ENCODE measurements at regions not wholly inside any gene's neighbourhood (a gene's known extent, or its start where the extent isn't known, plus 50 kb on each side); places are given as distances from the start of the nearest gene placed in this dataset.

DNA sequence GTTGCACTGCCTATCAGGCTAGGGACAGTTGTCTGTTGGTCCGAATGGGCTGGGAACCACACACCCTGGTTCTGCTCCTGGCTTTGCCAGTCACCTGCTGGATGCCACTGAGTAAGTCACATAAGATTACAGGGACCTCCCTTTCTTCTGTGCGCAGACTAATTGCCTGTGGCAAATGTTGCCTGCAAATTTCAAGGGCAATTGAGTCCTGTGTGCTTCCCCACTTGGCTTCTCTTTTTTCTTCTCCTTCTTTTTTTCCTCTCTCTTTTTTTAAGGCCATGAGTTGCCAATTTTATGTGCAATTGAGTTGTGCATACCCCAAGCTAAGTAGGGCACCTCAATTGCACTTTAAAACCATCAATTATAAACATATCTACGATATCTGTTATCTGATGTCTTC is 963.4 kb downstream of the MCTP2 start:
- Histone ChIP-seq H3K79me2 (replicated peaks; ENCODE audit: insufficient read depth) (no peaks in the 10 kb centered on the region), H3K4me1 (ENCODE audit: insufficient read depth) (peaks cover 19% of the 10 kb centered on the region), H3K9me2 (ENCODE audit: insufficient read depth) (no peaks in the 10 kb centered on the region; the same call in 1 of the 2 replicates), H3K4me2 (no peak overlapping the region), H2AFZ (no peak overlapping the region), H3K27ac (ENCODE audit: low read depth) (no peak overlapping the region), H3K27me3 (ENCODE audit: insufficient read depth) (no peaks in the 10 kb centered on the region), H3F3A (replicated peaks; ENCODE audit: low read depth) (no peaks in the 10 kb centered on the region), H3K36me3 (ENCODE audit: insufficient read depth) (no peaks in the 10 kb centered on the region), H3K4me3 (no peak overlapping the region), H4K20me1 (replicated peaks; ENCODE audit: insufficient read depth) (no peaks in the 10 kb centered on the region)
- DNase-seq (ENCODE audit: low spot score) (no peak), ATAC-seq (no peak)
- Mint-ChIP-seq H3K9me3 (peaks cover 7% of the 10 kb centered on the region; the same call in 2 of the 3 replicates), H3K27ac (no peak overlapping the region), H3K27me3 (ENCODE audit: insufficient read depth, low read depth, poor library complexity) (peaks cover 5% of the 10 kb centered on the region), H3K4me1 (peaks cover 18% of the 10 kb centered on the region), H3K36me3 (ENCODE audit: low read depth) (peaks cover 7% of the 10 kb centered on the region; the same call in 2 of the 3 replicates), H3K4me3 (no peak overlapping the region)
- TF ChIP-seq, protein P1, sequence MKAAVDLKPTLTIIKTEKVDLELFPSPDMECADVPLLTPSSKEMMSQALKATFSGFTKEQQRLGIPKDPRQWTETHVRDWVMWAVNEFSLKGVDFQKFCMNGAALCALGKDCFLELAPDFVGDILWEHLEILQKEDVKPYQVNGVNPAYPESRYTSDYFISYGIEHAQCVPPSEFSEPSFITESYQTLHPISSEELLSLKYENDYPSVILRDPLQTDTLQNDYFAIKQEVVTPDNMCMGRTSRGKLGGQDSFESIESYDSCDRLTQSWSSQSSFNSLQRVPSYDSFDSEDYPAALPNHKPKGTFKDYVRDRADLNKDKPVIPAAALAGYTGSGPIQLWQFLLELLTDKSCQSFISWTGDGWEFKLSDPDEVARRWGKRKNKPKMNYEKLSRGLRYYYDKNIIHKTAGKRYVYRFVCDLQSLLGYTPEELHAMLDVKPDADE (IDR thresholded peaks at IDR 0.05), result no peak
- TF ChIP-seq STAT1 (IDR thresholded peaks at IDR 0.05; ENCODE audit: unreplicated experiment) (no peak), CREB1 (CRISPR knock-in tag; IDR thresholded peaks at IDR 0.05; ENCODE audit: low read depth) (no peak), ZNF331 (CRISPR knock-in tag; IDR thresholded peaks at IDR 0.05; ENCODE audit: low read depth) (no peak), ZNF114 (CRISPR knock-in tag; IDR thresholded peaks at IDR 0.05) (no peak), POLR2AphosphoS5 (IDR thresholded peaks at IDR 0.05; ENCODE audit: low read depth) (no peak), JUNB (IDR thresholded peaks at IDR 0.05; ENCODE audit: unreplicated experiment) (no peak), NANOG (IDR thresholded peaks at IDR 0.05; ENCODE audit: borderline replicate concordance) (no peak), EZH2 (IDR thresholded peaks at IDR 0.05; ENCODE audit: low read depth, unreplicated experiment) (no peak)
- TF ChIP-seq, protein P2, sequence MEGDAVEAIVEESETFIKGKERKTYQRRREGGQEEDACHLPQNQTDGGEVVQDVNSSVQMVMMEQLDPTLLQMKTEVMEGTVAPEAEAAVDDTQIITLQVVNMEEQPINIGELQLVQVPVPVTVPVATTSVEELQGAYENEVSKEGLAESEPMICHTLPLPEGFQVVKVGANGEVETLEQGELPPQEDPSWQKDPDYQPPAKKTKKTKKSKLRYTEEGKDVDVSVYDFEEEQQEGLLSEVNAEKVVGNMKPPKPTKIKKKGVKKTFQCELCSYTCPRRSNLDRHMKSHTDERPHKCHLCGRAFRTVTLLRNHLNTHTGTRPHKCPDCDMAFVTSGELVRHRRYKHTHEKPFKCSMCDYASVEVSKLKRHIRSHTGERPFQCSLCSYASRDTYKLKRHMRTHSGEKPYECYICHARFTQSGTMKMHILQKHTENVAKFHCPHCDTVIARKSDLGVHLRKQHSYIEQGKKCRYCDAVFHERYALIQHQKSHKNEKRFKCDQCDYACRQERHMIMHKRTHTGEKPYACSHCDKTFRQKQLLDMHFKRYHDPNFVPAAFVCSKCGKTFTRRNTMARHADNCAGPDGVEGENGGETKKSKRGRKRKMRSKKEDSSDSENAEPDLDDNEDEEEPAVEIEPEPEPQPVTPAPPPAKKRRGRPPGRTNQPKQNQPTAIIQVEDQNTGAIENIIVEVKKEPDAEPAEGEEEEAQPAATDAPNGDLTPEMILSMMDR (conservative IDR thresholded peaks at IDR 0.05; ENCODE audit: low read depth in 2 of 2), result no peak
- TF ChIP-seq, protein P3, sequence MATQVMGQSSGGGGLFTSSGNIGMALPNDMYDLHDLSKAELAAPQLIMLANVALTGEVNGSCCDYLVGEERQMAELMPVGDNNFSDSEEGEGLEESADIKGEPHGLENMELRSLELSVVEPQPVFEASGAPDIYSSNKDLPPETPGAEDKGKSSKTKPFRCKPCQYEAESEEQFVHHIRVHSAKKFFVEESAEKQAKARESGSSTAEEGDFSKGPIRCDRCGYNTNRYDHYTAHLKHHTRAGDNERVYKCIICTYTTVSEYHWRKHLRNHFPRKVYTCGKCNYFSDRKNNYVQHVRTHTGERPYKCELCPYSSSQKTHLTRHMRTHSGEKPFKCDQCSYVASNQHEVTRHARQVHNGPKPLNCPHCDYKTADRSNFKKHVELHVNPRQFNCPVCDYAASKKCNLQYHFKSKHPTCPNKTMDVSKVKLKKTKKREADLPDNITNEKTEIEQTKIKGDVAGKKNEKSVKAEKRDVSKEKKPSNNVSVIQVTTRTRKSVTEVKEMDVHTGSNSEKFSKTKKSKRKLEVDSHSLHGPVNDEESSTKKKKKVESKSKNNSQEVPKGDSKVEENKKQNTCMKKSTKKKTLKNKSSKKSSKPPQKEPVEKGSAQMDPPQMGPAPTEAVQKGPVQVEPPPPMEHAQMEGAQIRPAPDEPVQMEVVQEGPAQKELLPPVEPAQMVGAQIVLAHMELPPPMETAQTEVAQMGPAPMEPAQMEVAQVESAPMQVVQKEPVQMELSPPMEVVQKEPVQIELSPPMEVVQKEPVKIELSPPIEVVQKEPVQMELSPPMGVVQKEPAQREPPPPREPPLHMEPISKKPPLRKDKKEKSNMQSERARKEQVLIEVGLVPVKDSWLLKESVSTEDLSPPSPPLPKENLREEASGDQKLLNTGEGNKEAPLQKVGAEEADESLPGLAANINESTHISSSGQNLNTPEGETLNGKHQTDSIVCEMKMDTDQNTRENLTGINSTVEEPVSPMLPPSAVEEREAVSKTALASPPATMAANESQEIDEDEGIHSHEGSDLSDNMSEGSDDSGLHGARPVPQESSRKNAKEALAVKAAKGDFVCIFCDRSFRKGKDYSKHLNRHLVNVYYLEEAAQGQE (IDR thresholded peaks at IDR 0.05; ENCODE audit: unreplicated experiment), result no peak
- TF ChIP-seq, protein P4, sequence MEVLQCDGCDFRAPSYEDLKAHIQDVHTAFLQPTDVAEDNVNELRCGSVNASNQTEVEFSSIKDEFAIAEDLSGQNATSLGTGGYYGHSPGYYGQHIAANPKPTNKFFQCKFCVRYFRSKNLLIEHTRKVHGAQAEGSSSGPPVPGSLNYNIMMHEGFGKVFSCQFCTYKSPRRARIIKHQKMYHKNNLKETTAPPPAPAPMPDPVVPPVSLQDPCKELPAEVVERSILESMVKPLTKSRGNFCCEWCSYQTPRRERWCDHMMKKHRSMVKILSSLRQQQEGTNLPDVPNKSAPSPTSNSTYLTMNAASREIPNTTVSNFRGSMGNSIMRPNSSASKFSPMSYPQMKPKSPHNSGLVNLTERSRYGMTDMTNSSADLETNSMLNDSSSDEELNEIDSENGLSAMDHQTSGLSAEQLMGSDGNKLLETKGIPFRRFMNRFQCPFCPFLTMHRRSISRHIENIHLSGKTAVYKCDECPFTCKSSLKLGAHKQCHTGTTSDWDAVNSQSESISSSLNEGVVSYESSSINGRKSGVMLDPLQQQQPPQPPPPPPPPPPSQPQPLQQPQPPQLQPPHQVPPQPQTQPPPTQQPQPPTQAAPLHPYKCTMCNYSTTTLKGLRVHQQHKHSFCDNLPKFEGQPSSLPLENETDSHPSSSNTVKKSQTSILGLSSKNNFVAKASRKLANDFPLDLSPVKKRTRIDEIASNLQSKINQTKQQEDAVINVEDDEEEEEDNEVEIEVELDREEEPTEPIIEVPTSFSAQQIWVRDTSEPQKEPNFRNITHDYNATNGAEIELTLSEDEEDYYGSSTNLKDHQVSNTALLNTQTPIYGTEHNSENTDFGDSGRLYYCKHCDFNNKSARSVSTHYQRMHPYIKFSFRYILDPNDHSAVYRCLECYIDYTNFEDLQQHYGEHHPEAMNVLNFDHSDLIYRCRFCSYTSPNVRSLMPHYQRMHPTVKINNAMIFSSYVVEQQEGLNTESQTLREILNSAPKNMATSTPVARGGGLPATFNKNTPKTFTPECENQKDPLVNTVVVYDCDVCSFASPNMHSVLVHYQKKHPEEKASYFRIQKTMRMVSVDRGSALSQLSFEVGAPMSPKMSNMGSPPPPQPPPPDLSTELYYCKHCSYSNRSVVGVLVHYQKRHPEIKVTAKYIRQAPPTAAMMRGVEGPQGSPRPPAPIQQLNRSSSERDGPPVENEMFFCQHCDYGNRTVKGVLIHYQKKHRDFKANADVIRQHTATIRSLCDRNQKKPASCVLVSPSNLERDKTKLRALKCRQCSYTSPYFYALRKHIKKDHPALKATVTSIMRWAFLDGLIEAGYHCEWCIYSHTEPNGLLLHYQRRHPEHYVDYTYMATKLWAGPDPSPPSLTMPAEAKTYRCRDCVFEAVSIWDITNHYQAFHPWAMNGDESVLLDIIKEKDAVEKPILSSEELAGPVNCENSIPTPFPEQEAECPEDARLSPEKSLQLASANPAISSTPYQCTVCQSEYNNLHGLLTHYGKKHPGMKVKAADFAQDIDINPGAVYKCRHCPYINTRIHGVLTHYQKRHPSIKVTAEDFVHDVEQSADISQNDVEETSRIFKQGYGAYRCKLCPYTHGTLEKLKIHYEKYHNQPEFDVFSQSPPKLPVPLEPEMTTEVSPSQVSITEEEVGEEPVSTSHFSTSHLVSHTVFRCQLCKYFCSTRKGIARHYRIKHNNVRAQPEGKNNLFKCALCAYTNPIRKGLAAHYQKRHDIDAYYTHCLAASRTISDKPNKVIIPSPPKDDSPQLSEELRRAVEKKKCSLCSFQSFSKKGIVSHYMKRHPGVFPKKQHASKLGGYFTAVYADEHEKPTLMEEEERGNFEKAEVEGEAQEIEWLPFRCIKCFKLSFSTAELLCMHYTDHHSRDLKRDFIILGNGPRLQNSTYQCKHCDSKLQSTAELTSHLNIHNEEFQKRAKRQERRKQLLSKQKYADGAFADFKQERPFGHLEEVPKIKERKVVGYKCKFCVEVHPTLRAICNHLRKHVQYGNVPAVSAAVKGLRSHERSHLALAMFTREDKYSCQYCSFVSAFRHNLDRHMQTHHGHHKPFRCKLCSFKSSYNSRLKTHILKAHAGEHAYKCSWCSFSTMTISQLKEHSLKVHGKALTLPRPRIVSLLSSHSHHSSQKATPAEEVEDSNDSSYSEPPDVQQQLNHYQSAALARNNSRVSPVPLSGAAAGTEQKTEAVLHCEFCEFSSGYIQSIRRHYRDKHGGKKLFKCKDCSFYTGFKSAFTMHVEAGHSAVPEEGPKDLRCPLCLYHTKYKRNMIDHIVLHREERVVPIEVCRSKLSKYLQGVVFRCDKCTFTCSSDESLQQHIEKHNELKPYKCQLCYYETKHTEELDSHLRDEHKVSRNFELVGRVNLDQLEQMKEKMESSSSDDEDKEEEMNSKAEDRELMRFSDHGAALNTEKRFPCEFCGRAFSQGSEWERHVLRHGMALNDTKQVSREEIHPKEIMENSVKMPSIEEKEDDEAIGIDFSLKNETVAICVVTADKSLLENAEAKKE (CRISPR knock-in tag; IDR thresholded peaks at IDR 0.05), result no peak
